Mesendoderm (in vitro differentiated cells): ENCODE measurements at regions not wholly inside any gene's neighbourhood (a gene's known extent, or its start where the extent isn't known, plus 50 kb on each side); places are given as distances from the start of the nearest gene placed in this dataset.

Experiments used
- DNase-seq: peaks from one replicate; pipeline ENCODE4 v3.0.0; 2013
- H2AK5ac ChIP-seq: 2 replicates; pipeline ENCODE4 v1.6.1; 2013; ENCODE audit warnings: low read length, inconsistent platforms
- H2BK120ac ChIP-seq: 2 replicates; pipeline ENCODE4 v1.6.1; 2013; ENCODE audit warnings: low read depth, mild to moderate bottlenecking, low read length, moderate library complexity, mixed read lengths
- H2BK15ac ChIP-seq: replicated peaks from 2 replicates; pipeline ENCODE4 v1.6.1; 2013; ENCODE audit warnings: low read depth, mild to moderate bottlenecking, moderate library complexity
- H2BK5ac ChIP-seq: 2 replicates; pipeline ENCODE4 v1.6.1; 2013; ENCODE audit warnings: low read length, inconsistent platforms
- H3K18ac ChIP-seq: 2 replicates; pipeline ENCODE4 v1.6.1; 2013; ENCODE audit warnings: mild to moderate bottlenecking, low read length, mixed read lengths
- H3K23ac ChIP-seq: one replicate; pipeline ENCODE4 v1.6.1; 2013; ENCODE audit warnings: low read length
- H3K27ac ChIP-seq: 2 replicates; pipeline ENCODE4 v1.5.1; 2013; ENCODE audit warnings: low read depth, mild to moderate bottlenecking, inconsistent platforms, low read length, moderate library complexity
- H3K27me3 ChIP-seq: 2 replicates; pipeline ENCODE4 v1.6.1; 2013; ENCODE audit warnings: low read length, control low read depth, mild to moderate bottlenecking, inconsistent platforms; ENCODE audit not compliant: insufficient read depth, poor library complexity
- H3K36me3 ChIP-seq: 2 replicates; pipeline ENCODE4 v1.6.1; 2013; ENCODE audit warnings: low read length, inconsistent platforms; ENCODE audit not compliant: control insufficient read depth, insufficient read depth
- H3K4ac ChIP-seq: one replicate; pipeline ENCODE4 v1.6.1; 2013; ENCODE audit warnings: low read depth, mild to moderate bottlenecking, low read length, moderate library complexity
- H3K4me1 ChIP-seq: 2 replicates; pipeline ENCODE4 v1.6.1; 2013; ENCODE audit warnings: low read depth, low read length, inconsistent platforms; ENCODE audit not compliant: control insufficient read depth
- H3K4me2 ChIP-seq: 2 replicates; pipeline ENCODE4 v1.6.1; 2013; ENCODE audit warnings: low read length
- H3K4me3 ChIP-seq: 2 replicates; pipeline ENCODE4 v1.5.1; 2013; ENCODE audit warnings: mild to moderate bottlenecking, low read length
- H3K56ac ChIP-seq: one replicate; pipeline ENCODE4 v1.6.1; 2013; ENCODE audit warnings: low read length
- H3K79me1 ChIP-seq: 2 replicates; pipeline ENCODE4 v1.6.1; 2013; ENCODE audit warnings: low read length, inconsistent platforms
- H3K79me2 ChIP-seq: 2 replicates; pipeline ENCODE4 v1.6.1; 2013; ENCODE audit warnings: mild to moderate bottlenecking, low read length; ENCODE audit not compliant: control insufficient read depth, insufficient read depth
- H3K9ac ChIP-seq: 2 replicates; pipeline ENCODE4 v1.6.1; 2013; ENCODE audit warnings: low read length, inconsistent platforms
- H4K5ac ChIP-seq: one replicate; pipeline ENCODE4 v1.6.1; 2013; ENCODE audit warnings: low read length
- H4K8ac ChIP-seq: one replicate; pipeline ENCODE4 v1.6.1; 2013; ENCODE audit warnings: low read depth, mild to moderate bottlenecking, control low read depth, low read length, moderate library complexity
- WGBS: extraction: QIAGEN DNeasy Blood & Tissue Kit; methylation state at CpG from one replicate; pipeline ENCODE4 v1.1.7; 2013; ENCODE audit warnings: low lambda C conversion rate, missing lambda C conversion rate; ENCODE audit not compliant: insufficient coverage; ENCODE audit errors: extremely low coverage; 5-methylcytosine and 5-hydroxymethylcytosine counted together

GRCh38 chr12:118513611-118514010, 137.3 kb downstream of the SUDS3 start:
- H3K4me1 ChIP-seq: no peaks in the 10 kb centered on the region
- H3K9ac ChIP-seq: no peak overlapping the region
- no peak for DNase-seq
- no peak overlapping the region for H3K56ac ChIP-seq
- no CpG with 5 or more reads among the region's 4 CpGs for WGBS
- H3K36me3 ChIP-seq: no peaks in the 10 kb centered on the region
- no peak overlapping the region for H4K5ac ChIP-seq
- H3K79me1 ChIP-seq: no peaks in the 10 kb centered on the region
- H4K8ac ChIP-seq: no peak overlapping the region
- no peak overlapping the region for H2BK5ac ChIP-seq
- no peaks in the 10 kb centered on the region for H3K79me2 ChIP-seq
- no peak overlapping the region for H3K4ac ChIP-seq
- no peak overlapping the region for H3K4me2 ChIP-seq
- no peak overlapping the region for H2BK120ac ChIP-seq
- H3K23ac ChIP-seq: no peak overlapping the region
- no peak overlapping the region for H2BK15ac ChIP-seq
- H3K27me3 ChIP-seq: no peaks in the 10 kb centered on the region
- H2AK5ac ChIP-seq: no peak overlapping the region
- H3K18ac ChIP-seq: no peak overlapping the region
- H3K4me3 ChIP-seq: no peak overlapping the region
- H3K27ac ChIP-seq: no peak overlapping the region

- Histone ChIP-seq H3K4me1 (no peaks in the 10 kb centered on the region), H3K23ac (no peak overlapping the region), H3K36me3 (no peaks in the 10 kb centered on the region), H3K18ac (no peak overlapping the region), H2BK15ac (no peak overlapping the region), H3K56ac (no peak overlapping the region), H2BK5ac (no peak overlapping the region), H4K5ac (no peak overlapping the region), H3K27me3 (no peaks in the 10 kb centered on the region), H3K27ac (no peak overlapping the region), H3K4me2 (no peak overlapping the region), H2BK120ac (no peak overlapping the region), H4K8ac (no peak overlapping the region), H3K4me3 (no peak overlapping the region), H3K9ac (no peak overlapping the region), H3K79me2 (no peaks in the 10 kb centered on the region), H2AK5ac (no peak overlapping the region), H3K79me1 (no peaks in the 10 kb centered on the region), H3K4ac (no peak overlapping the region)
- WGBS: no CpG with 5 or more reads among the region's 3 CpGs
- DNase-seq: no peak
These were observed 137.9 kb downstream of the SUDS3 start for GRCh38 chr12:118514297-118514696.

- Histone ChIP-seq H4K5ac (no peak overlapping the region), H3K27me3 (no peaks in the 10 kb centered on the region), H2BK5ac (no peak overlapping the region), H3K56ac (no peak overlapping the region), H3K23ac (no peak overlapping the region), H3K9ac (no peak overlapping the region), H3K4me1 (no peaks in the 10 kb centered on the region), H3K36me3 (no peaks in the 10 kb centered on the region), H3K4ac (no peak overlapping the region), H3K79me1 (no peaks in the 10 kb centered on the region), H3K27ac (no peak overlapping the region), H3K4me2 (no peak overlapping the region), H2BK120ac (no peak overlapping the region), H3K4me3 (no peak overlapping the region), H4K8ac (no peak overlapping the region), H3K79me2 (no peaks in the 10 kb centered on the region), H3K18ac (no peak overlapping the region), H2AK5ac (no peak overlapping the region), H2BK15ac (no peak overlapping the region)
- DNase-seq: peak; percentile 40
- WGBS: no CpG with 5 or more reads among the region's 10 CpGs
These were observed 144.1 kb downstream of the SUDS3 start for GRCh38 chr12:118520214-118521035.

GRCh38 chr12:118521036-118521370, 144.6 kb downstream of the SUDS3 start:
- no peaks in the 10 kb centered on the region for H3K36me3 ChIP-seq
- no peak overlapping the region for H2BK15ac ChIP-seq
- no peak overlapping the region for H2BK120ac ChIP-seq
- H3K9ac ChIP-seq: no peak overlapping the region
- H4K5ac ChIP-seq: no peak overlapping the region
- H3K18ac ChIP-seq: no peak overlapping the region
- no peak overlapping the region for H3K4me3 ChIP-seq
- H3K79me1 ChIP-seq: no peaks in the 10 kb centered on the region
- H3K4me1 ChIP-seq: no peaks in the 10 kb centered on the region
- no peaks in the 10 kb centered on the region for H3K27me3 ChIP-seq
- H3K23ac ChIP-seq: no peak overlapping the region
- no peak overlapping the region for H2BK5ac ChIP-seq
- peak; percentile 63 for DNase-seq
- no peak overlapping the region for H4K8ac ChIP-seq
- H3K4ac ChIP-seq: no peak overlapping the region
- H3K27ac ChIP-seq: no peak overlapping the region
- H3K56ac ChIP-seq: no peak overlapping the region
- WGBS: no CpG with 5 or more reads among the region's 2 CpGs
- H2AK5ac ChIP-seq: no peak overlapping the region
- no peak overlapping the region for H3K4me2 ChIP-seq
- no peaks in the 10 kb centered on the region for H3K79me2 ChIP-seq

- no peak overlapping the region for H4K8ac ChIP-seq
- H3K18ac ChIP-seq: no peak overlapping the region
- H3K79me2 ChIP-seq: no peaks in the 10 kb centered on the region
- no peaks in the 10 kb centered on the region for H3K36me3 ChIP-seq
- H3K4me2 ChIP-seq: no peak overlapping the region
- H3K4me3 ChIP-seq: no peak overlapping the region
- no peak overlapping the region for H3K56ac ChIP-seq
- no peak overlapping the region for H3K23ac ChIP-seq
- no peaks in the 10 kb centered on the region for H3K4me1 ChIP-seq
- no peak overlapping the region for H2AK5ac ChIP-seq
- H4K5ac ChIP-seq: no peak overlapping the region
- no peak overlapping the region for H2BK15ac ChIP-seq
- H3K27ac ChIP-seq: no peak overlapping the region
- no peak overlapping the region for H3K4ac ChIP-seq
- no peak overlapping the region for H3K9ac ChIP-seq
- no peaks in the 10 kb centered on the region for H3K27me3 ChIP-seq
- no peaks in the 10 kb centered on the region for H3K79me1 ChIP-seq
- no peak overlapping the region for H2BK5ac ChIP-seq
- DNase-seq: no peak
- no CpG with 5 or more reads among the region's 4 CpGs for WGBS
- no peak overlapping the region for H2BK120ac ChIP-seq
These were observed 148.1 kb downstream of the SUDS3 start for GRCh38 chr12:118524446-118524845.

GRCh38 chr12:118525216-118525615, 148.9 kb downstream of the SUDS3 start:
- Histone ChIP-seq H3K4me2 (no peak overlapping the region), H3K79me1 (no peaks in the 10 kb centered on the region), H3K36me3 (no peaks in the 10 kb centered on the region), H2BK120ac (no peak overlapping the region), H3K18ac (no peak overlapping the region), H3K9ac (no peak overlapping the region), H3K4me1 (no peaks in the 10 kb centered on the region), H2BK15ac (no peak overlapping the region), H3K56ac (no peak overlapping the region), H4K5ac (no peak overlapping the region), H3K4me3 (no peak overlapping the region), H4K8ac (no peak overlapping the region), H3K79me2 (no peaks in the 10 kb centered on the region), H2BK5ac (no peak overlapping the region), H3K27me3 (no peaks in the 10 kb centered on the region), H3K23ac (no peak overlapping the region), H3K27ac (no peak overlapping the region), H3K4ac (no peak overlapping the region), H2AK5ac (no peak overlapping the region)
- WGBS: no CpG with 5 or more reads among the region's 2 CpGs
- no peak for DNase-seq
